ENCODE measurements at regions not wholly inside any gene's neighbourhood (a gene's known extent, or its start where the extent isn't known, plus 50 kb on each side); places are given as distances from the start of the nearest gene placed in this dataset.
"Not testable (repeated sequence)": the region's sequence is repeated elsewhere in the genome, so short reads cannot be mapped to it uniquely, and the experiment has no call there.

GRCh38 chr1:184820218-184820750 lies 65.6 kb upstream of the EDEM3 start:
- H3K36me3 ChIP-seq (ENCODE audit: control insufficient read depth, insufficient read depth, low read length) = no peaks in the 10 kb centered on the region
- no peak overlapping the region for H3K27ac ChIP-seq (ENCODE audit: insufficient read depth, low read length)

GRCh38 chr1:184818646-184819045 lies 64.0 kb upstream of the EDEM3 start:
- no peaks in the 10 kb centered on the region for H3K79me2 ChIP-seq (ENCODE audit: control insufficient read depth, insufficient read depth, low read length)
- no peaks in the 10 kb centered on the region for H3K36me3 ChIP-seq (ENCODE audit: control insufficient read depth, insufficient read depth, low read length)
- H3K27ac ChIP-seq (ENCODE audit: insufficient read depth, low read length) = no peak overlapping the region
- H3K4me3 ChIP-seq (replicated peaks in 1 of 4; ENCODE audit: control extremely low read depth in 1 of 4, insufficient read depth in 1 of 4, low read depth in 3 of 4, low read length in 4 of 4) = no peak overlapping the region
- no peak overlapping the region for H3K9ac ChIP-seq (ENCODE audit: insufficient read depth, low read length)
- H2AFZ ChIP-seq (ENCODE audit: low read length) = no peak overlapping the region
- no peaks in the 10 kb centered on the region for H3K27me3 ChIP-seq (ENCODE audit: control insufficient read depth, insufficient read depth, low read length)
- no peaks in the 10 kb centered on the region for H3K4me1 ChIP-seq (ENCODE audit: control insufficient read depth, extremely low read depth, insufficient read depth, low read length)
- peaks cover under 1% of the 10 kb centered on the region for H3K9me3 ChIP-seq (ENCODE audit: control insufficient read depth, insufficient read depth, low read depth, low read length)
- DNase-seq (ENCODE audit: low read depth in 2 of 2) = no peak
- TF ChIP-seq CTCF (conservative IDR thresholded peaks at IDR 0.05 in 1 of 2, IDR thresholded peaks at IDR 0.05 in 1 of 2; ENCODE audit: low read depth in 1 of 2, low read length in 2 of 2) (no peak), EZH2 (IDR thresholded peaks at IDR 0.05; ENCODE audit: low read length, missing control alignments) (no peak)
- H4K20me1 ChIP-seq (ENCODE audit: control insufficient read depth, extremely low read depth, insufficient read depth, low read length) = no peaks in the 10 kb centered on the region
- no peak overlapping the region for H3K4me2 ChIP-seq (ENCODE audit: extremely low read depth, insufficient read depth, low read length)

More at GRCh38 chr1:184820218-184820750, 65.6 kb upstream of the EDEM3 start:
- H3K4me2 ChIP-seq (ENCODE audit: extremely low read depth, insufficient read depth, low read length) = no peak overlapping the region
- no peak overlapping the region for H3K9ac ChIP-seq (ENCODE audit: insufficient read depth, low read length)
- H3K4me3 ChIP-seq (replicated peaks in 1 of 4; ENCODE audit: control extremely low read depth in 1 of 4, insufficient read depth in 1 of 4, low read depth in 3 of 4, low read length in 4 of 4) = no peak overlapping the region
- no peaks in the 10 kb centered on the region for H4K20me1 ChIP-seq (ENCODE audit: control insufficient read depth, extremely low read depth, insufficient read depth, low read length)
- no peaks in the 10 kb centered on the region for H3K4me1 ChIP-seq (ENCODE audit: control insufficient read depth, extremely low read depth, insufficient read depth, low read length)
- H3K79me2 ChIP-seq (ENCODE audit: control insufficient read depth, insufficient read depth, low read length) = no peaks in the 10 kb centered on the region
- H2AFZ ChIP-seq (ENCODE audit: low read length) = no peak overlapping the region
- no peak for DNase-seq (ENCODE audit: low read depth in 2 of 2)
- no peak for TF ChIP-seq CTCF (conservative IDR thresholded peaks at IDR 0.05 in 1 of 2, IDR thresholded peaks at IDR 0.05 in 1 of 2; ENCODE audit: low read depth in 1 of 2, low read length in 2 of 2)
- TF ChIP-seq EZH2 (IDR thresholded peaks at IDR 0.05; ENCODE audit: low read length, missing control alignments) = no peak
- no peaks in the 10 kb centered on the region for H3K9me3 ChIP-seq (ENCODE audit: control insufficient read depth, insufficient read depth, low read depth, low read length)
- H3K27me3 ChIP-seq (ENCODE audit: control insufficient read depth, insufficient read depth, low read length) = no peaks in the 10 kb centered on the region

- not testable (repeated sequence) for H3K9me3 ChIP-seq (ENCODE audit: control insufficient read depth, insufficient read depth, low read depth, low read length); DNase-seq (ENCODE audit: low read depth in 2 of 2); H3K27me3 ChIP-seq (ENCODE audit: control insufficient read depth, insufficient read depth, low read length); H3K4me1 ChIP-seq (ENCODE audit: control insufficient read depth, extremely low read depth, insufficient read depth, low read length); H3K36me3 ChIP-seq (ENCODE audit: control insufficient read depth, insufficient read depth, low read length); H4K20me1 ChIP-seq (ENCODE audit: control insufficient read depth, extremely low read depth, insufficient read depth, low read length); H3K4me2 ChIP-seq (ENCODE audit: extremely low read depth, insufficient read depth, low read length); H3K4me3 ChIP-seq (replicated peaks in 1 of 4; ENCODE audit: control extremely low read depth in 1 of 4, insufficient read depth in 1 of 4, low read depth in 3 of 4, low read length in 4 of 4); H3K9ac ChIP-seq (ENCODE audit: insufficient read depth, low read length); H3K79me2 ChIP-seq (ENCODE audit: control insufficient read depth, insufficient read depth, low read length); H3K27ac ChIP-seq (ENCODE audit: insufficient read depth, low read length); H2AFZ ChIP-seq (ENCODE audit: low read length)
Observed at GRCh38 chr1:184817003-184817402, 62.3 kb upstream of the EDEM3 start.

Measured in fibroblast of lung (primary cell).